ENCODE measurements at regions not wholly inside any gene's neighbourhood (a gene's known extent, or its start where the extent isn't known, plus 50 kb on each side); places are given as distances from the start of the nearest gene placed in this dataset.

DNA sequence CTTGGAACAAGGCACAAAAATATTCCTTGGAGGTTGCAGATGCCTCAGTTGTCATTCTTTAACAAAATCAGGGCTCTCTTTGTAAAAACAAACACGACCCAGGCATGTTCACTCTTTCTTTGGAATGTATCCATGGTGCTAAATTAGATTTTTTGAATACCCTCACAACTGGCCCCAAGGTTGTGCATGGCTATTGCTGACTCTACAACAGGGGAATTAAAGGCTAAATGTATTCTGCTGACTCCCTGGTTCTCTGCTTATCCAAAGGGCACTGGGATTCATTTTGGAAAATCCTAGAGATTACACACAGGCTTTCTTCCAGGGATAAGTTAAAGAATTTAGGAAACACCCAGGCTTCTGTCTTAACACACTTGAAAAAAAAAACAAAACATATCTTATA lies 332.5 kb downstream of the WDR11 start:
- intact Hi-C loops (cut with DNase I): loop anchor here (2.0 to 10.0 kb wide), 2 partner anchors 27 to 411 kb away; partner anchors contain the start of gene FGFR2
- DNase-seq: no peak

DNA sequence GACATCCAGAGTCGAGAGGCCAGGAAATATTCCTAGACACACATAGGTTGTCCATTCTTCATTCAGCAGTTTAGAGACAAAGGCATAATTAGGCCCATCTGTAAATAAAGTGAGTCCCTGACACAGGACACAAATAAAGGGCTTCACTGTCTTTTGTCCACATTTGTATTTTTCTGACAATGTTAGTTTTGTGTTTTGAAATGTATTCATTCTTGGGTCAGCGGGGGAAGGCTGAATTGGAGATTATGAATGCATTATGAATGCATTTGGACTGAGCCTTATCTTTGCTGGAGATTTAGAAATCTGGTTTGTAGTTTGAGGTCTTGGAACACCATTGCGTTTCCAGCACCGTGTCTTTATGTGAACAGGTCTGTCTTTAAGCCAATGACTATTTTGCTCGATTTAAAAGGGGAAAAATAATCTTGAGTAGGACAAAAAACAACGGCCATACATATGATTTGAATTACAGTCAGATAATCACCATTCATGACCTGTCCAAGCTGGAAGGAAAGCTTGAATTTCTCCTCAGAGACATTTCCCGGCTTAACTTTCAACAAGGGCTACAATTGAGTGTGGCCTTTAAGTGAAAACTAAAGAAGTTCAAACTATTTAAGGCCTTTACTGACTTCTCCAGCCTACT lies 334.8 kb downstream of the WDR11 start:
- DNase-seq: peak in 5 of 42 donors; percentile 25 to 65 (median 47)
- intact Hi-C loops (cut with DNase I): loop anchor here (10.0 kb wide), 1 partner anchor 409 kb away; the partner anchor contains the start of gene FGFR2

DNA sequence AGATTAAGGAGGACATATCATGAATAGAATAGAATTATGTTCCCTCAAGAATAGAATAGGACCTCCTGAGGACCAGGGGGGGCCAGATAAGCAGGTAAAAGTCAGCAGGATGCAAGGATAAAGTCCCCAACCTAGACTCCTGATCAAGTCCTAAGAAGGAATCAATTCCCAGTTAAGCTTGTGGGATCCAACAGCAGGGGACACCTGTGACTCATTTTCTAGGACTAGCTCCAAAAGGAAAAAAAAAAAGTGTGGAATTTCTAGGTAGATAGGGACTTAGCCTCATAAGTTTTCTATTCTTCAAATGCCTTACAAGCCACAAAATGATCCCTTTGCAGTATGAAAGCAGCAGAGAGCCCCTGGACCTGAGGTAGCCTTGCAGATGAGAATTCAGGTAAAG lies 336.2 kb downstream of the WDR11 start:
- DNase-seq: no peak
- intact Hi-C loops (cut with DNase I): loop anchor here (10.0 kb wide), 1 partner anchor 407 kb away; the partner anchor contains the start of gene FGFR2

DNA sequence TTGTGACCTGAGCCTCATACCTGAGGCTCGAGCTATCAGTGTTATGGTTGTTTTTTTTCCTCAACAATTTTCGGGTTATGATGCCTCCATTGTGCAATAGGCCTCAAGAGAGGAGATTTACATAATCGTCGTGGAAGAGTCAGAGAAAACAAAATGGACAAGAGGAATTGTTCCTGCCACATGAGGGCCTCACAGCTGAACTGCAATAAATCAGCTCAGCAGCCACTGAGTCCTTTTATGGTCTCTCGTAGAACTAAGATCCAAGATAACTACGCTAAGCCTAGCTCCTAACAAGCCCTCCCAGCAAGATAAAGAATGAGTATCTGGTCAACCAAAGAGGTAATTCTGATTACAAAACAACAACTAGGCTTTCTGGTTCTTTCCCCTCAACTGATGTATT lies 336.8 kb downstream of the WDR11 start:
- intact Hi-C loops (cut with DNase I): loop anchor here (10.0 kb wide), 1 partner anchor 407 kb away; the partner anchor contains the start of gene FGFR2

DNA sequence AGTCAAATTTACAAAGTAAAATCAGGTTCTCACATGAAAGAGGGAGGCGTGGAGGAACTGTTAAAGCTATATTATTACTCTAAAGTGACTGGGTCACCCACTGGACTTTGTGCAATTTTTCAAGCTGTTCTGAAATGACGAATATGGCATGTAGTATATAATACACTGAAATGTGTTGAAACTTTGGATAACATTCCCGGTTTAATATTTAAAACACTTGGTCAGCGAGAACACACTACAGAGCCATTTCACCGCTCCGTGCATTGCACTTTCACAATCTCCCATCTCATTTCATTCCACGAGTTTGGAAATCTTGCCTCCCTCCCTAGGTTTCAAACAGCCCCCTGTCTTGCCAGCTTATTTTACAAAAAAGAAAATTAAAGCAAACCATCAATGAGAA lies 337.9 kb downstream of the WDR11 start:
- no peak for DNase-seq
- intact Hi-C loops (cut with DNase I): loop anchor here (10.0 kb wide), 1 partner anchor 406 kb away; the partner anchor contains the start of gene FGFR2

More for the DNA sequence above, 336.8 kb downstream of the WDR11 start:
- DNase-seq: peak in 28 of 42 donors; percentile 18 to 78 (median 48)

DNA sequence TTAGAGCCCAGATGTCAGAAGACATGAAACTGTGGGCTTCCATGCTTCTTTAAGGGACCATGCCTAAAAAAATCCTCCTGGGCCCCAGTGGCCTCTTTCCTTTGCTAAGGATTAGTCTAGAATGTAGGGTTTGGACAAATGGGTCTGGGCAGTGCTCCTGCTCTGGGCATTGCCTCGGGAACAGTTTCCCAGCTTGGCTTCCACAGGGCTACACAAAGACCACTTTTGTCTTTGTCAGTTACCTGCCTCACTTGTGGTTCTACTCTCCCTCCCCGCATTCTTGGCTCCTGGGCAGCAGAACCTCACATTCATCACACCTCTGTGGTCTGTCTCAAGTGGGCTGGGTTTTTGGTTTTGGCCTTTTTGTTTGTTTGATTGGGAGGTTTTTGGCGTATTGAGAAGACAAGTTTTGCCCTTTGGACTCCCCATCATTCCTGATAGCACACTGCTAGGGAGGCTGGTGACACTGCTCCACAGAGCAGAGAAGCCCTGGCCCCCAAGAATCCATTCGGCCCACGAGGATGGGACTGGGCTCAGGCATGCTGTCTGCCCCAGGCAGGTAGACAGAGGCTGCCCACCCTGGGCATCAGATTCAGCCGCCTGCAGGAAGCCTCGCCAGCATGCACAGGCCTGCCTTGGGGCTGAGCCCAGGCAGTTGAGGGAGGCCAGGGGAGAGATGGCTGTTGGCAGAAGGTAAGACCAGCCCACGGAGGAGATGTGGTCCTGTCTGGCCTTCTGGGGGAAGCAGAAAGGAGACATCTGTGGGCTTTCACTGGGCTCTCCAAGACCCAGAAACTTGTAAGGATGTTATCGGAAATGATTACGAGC lies 343.7 kb downstream of the WDR11 start:
- intact Hi-C loops (cut with DNase I): no loop called here
- no peak for DNase-seq

DNA sequence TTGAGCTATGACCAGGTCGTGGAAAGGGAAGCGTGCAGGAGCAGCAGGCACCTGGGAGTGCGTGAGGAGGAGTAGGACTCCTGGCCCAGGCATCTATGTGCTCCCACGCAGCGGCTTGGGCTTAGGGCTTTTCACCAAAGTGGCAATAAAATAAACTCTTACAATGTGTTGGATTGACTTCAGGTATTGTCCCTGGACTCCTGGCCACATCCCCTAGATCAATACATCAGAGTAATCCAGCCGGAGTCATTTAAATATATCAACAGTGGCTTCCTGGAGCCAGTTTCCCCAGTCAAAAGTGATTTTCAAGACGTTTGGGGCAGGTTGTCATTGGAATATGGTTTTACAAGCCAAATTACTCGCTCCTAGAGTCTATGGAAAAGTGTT lies 344.4 kb downstream of the WDR11 start:
- intact Hi-C loops (cut with DNase I): no loop called here
- no peak for DNase-seq

DNA sequence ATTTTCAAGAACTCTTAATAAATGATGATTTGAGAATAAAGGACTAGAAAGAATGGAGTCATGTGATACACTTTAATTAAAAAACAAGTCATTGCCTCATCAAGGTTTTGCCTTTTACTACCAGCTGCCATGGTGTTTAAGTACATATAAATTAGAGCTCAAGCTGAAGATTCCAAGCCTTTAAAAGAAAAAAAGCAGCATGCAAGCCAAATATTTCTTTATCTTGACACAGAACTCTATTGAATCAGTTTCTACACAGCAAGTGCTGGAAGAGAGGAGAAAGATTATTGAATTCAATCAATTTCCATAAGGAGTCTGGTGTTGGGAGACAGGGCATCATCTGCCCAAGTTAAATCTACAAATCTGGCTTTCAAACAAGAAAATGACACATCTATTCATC lies 347.9 kb downstream of the WDR11 start:
- no peak for DNase-seq
- intact Hi-C loops (cut with DNase I): no loop called here

DNA sequence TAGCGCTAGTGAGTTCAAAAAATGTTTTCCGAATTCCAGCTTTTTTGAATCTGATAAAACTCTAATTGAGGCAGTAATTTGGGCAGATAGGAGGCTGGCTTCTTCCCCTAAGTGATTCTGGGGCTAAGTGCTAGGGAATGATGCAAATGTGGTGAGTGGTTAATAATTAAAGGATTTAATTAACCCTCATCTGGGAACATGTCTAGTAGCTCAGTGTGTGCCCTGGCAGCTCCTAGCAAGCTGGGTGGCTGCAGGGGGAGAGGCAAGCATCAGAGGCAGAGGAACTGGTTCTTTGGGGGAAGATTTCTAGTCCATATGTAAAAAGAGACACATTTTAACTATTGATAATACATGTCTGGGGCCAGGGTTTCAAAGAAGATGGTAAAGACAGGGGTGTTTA lies 354.5 kb downstream of the WDR11 start:
- no peak for DNase-seq
- intact Hi-C loops (cut with DNase I): no loop called here

DNA sequence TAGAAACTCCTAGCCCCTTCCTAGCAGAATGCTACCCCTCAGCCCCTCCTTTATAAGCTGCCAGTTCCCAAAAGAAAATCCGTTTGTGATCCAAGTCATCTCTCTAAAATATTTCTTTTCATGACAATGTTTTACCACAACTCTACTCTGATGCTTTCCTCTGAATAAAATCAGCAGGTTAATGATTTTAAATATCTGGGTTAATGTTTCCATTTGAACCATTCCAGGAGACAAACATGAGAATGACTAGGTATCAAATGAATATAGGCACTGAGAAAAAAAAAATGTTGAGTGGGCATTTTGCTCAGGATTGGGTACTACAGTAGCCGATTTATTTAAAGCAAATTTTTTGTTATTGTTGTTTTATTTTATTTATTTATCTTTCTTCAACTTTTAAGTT lies 360.3 kb downstream of the WDR11 start:
- DNase-seq: no peak
- intact Hi-C loops (cut with DNase I): no loop called here

DNA sequence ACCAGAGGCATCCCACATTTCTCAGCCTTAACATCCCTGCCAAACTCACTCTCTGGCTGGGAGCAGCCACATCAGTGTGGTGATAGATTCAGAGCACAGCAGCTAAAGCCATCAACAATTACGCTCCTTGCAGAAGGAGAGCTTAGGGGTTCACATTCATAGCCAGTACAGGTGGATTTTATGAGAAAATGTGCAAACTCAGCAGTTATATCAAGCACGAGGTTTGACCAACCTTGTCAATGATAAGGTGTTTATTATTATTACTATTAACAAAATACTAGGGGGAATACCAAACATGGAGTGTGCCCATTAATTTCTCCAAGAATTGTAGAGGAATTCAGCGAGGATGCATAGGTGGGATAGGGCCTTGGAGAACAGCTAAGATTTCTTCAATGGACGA lies 362.3 kb downstream of the WDR11 start:
- intact Hi-C loops (cut with DNase I): no loop called here
- DNase-seq: no peak

DNA sequence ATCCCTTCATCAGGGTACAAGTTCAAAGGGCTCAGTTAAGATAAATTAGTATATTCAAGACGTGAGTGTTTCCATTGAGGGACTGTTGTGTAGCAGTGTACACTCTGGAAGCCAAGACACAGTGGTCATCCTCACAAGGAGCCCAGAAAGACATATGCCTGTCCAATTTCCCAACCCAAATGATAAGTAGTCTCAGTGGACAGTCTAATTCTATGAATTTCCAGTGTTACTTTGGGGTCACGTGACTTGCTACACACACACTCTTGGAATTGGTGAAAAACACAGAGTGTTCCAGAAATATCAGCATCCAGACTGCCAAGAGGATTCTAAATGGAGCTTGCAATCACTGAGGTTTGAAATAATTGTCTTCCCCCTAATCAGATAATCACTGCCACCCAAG lies 365.1 kb downstream of the WDR11 start:
- peak in 1 of 42 donors; percentile 10 for DNase-seq
- intact Hi-C loops (cut with DNase I): no loop called here

DNA sequence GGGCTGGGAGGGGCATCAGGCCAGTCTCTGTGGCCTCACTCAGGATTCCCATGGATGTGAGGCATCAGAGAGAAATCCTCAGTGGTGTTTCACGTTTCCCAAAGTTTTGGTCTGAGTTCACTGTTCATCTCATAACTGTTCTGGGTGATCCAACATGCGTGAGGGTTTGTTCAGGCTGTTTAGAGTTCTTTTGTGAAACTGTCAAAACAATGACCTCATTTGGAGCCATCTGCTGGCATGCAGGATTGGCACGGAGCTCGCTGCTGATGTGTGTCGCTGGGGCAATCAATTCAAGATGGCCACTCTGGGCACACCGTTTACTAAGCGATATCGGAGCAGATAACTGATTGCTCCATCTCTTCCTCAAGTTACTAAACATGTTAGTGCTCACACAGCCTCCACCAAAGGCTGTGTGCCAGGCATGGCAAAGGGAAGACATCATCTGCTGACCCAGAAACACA lies 365.6 kb downstream of the WDR11 start:
- peak; percentile 33 to 92 (median 79) for DNase-seq
- intact Hi-C loops (cut with DNase I): no loop called here

DNA sequence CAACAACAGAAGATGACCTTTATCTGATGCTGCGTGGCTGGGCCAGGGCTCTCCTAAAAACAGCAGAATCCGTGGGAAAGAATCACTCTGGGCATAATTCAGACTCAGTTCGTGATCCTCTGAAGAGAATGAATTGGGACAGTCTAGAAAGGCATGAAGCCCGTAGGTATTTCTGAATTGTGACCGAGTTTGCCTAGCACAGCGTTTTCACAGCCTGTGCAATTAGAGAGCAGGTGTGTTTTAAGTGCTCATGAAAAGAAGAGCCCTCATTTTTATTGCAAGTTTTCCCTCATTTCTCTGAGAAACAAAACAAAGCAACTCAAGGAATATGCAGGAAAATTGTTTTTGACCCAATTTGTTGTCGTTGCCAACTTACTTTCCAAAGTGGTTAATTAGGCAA lies 366.2 kb downstream of the WDR11 start:
- intact Hi-C loops (cut with DNase I): no loop called here

DNA sequence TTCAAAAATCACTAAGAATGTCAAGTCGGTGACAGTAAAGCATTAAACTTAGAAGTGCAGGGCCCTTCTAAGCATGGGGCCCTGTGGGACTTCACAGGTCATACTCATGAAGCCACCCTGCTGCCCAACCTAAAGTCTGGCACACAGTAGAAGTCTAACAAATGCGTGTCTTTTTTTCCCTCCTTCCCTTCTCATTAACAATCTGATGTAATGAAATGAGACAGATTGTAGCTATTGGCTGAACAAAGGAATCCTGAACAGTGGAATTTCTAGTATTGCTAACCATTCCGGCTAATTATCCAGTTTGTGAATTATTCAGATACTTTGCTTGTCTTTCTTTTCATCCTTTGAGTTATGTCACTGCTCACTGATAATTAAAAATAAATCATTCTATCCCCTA lies 369.9 kb downstream of the WDR11 start:
- no peak for DNase-seq
- intact Hi-C loops (cut with DNase I): no loop called here

More for the DNA sequence above, 366.2 kb downstream of the WDR11 start:
- peak in 1 of 42 donors; percentile 6 for DNase-seq

DNA sequence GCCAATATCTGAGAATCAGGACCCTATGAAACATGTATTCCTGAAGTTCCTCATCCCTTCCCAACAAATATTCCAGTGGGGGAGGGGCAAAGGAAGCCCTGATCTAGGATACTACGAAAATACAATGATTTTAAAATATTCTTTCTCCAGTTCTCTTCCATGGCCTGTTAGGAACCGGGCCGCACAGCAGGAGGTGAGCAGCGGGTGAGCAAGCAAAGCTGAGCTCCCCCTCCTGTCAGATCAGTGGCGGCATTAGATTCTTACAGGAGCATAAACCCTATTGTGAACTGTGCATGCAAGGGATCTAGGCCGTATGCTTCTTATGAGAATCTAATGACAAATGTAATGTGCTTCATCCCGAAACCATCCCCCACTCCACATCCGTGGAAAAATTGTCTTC lies 370.8 kb downstream of the WDR11 start:
- no peak for DNase-seq
- intact Hi-C loops (cut with DNase I): no loop called here

DNA sequence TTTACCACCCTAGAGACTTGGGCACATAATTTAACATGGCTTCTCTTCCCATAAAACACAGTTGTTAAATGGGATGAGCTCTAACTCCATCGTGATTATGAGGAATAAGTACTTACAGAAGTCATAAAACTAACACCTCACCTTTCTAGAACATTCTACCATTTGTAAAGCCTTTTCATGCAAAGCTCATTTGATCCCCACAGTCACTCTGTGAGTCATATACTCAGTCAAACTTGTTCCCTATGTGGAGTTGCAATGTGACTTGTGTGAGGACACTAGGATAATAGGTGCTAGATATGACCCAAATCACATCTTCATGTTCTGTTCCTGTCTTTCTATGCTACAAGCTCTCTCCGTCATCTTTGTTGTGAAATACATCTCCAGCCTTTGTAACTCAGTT lies 371.7 kb downstream of the WDR11 start:
- intact Hi-C loops (cut with DNase I): no loop called here
- no peak for DNase-seq

DNA sequence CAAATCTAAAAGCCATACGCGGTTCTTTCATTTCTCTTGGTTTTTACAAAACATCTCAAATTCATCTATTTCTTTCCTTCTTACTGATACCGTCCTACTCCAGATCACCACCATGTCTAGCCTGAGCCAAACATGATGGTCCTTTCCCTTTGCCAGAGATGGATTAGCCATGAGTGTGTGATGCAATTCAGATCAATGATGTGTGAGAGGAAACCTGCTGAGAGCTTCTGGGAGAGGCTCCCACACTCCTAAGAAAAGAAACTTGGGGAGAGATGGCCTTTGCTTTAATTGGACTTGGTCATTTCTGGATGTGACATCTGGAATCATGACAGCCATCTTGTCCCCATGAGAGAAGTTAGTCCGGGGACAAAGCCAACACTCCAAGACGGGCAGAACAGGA lies 367.2 kb downstream of the FGFR2 start:
- DNase-seq: no peak
- intact Hi-C loops (cut with DNase I): no loop called here

DNA sequence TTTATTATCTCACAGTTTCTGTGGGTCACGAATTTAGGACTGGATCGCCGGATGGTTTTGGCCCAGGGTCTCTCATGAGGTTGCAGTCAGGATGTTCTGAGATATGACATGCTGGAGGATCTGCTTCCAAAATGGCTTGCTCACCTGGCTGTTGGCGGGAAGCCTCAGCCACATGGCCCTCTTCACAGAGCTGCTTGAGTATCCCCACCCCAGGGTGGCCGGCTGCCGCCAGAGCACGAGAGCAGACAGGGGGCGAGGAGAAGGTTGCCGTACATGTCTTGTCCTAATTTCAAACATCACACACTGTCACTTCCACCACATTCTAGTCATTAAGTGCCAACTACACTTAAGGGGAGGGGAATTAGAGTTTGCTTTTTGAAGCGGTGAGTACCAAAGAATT lies 365.8 kb downstream of the FGFR2 start:
- no peak for DNase-seq
- intact Hi-C loops (cut with DNase I): no loop called here

DNA sequence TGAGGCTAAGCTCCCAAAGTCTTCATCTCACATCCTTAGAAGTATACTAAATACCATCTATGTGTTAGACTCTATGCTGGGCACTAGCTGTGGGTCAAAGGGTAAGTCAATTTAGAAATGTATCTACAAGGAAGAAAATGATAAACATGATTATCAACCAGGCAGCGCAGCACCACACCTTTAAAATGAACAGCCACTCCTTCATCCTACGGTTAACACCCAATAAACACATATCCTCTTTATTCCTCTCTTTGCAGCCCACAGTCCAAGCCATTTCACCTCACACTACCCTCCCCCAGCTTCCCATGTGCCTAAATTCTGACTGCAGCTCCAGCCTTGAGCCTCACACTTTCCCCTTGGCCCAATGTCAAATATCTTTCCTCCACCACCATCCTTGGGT lies 362.6 kb downstream of the FGFR2 start:
- DNase-seq: no peak

More for the DNA sequence above, 362.6 kb downstream of the FGFR2 start:
- intact Hi-C loops (cut with DNase I): no loop called here

All from head of caudate nucleus (tissue), 42 donors.